Neural progenitor cell (in vitro differentiated cells): ENCODE measurements at regions not wholly inside any gene's neighbourhood (a gene's known extent, or its start where the extent isn't known, plus 50 kb on each side); places are given as distances from the start of the nearest gene placed in this dataset.

Experiments used
- DNase-seq: peaks from one replicate; pipeline ENCODE4 v3.0.0-alpha.2; 2016; ENCODE audit warnings: low spot score
- H2AFZ ChIP-seq: fragments of 200-600 bp; sonication (generic); replicated peaks from 2 replicates; pipeline ENCODE4 v1.6.1; 2016; ENCODE audit warnings: antibody characterized with exemption
- H3F3A ChIP-seq: fragments of 200-600 bp; sonication (generic); 2 replicates; pipeline ENCODE4 v1.6.1; 2016; ENCODE audit warnings: antibody characterized with exemption, low read depth
- H3K27ac ChIP-seq: fragments of 200-600 bp; sonication (generic); 2 replicates; pipeline ENCODE4 v1.5.1; 2016; ENCODE audit warnings: mild to moderate bottlenecking
- H3K27me3 ChIP-seq: fragments of 200-600 bp; sonication (generic); 2 replicates; pipeline ENCODE4 v1.6.1; 2016; ENCODE audit warnings: mild to moderate bottlenecking, moderate library complexity
- H3K36me3 ChIP-seq: fragments of 200-600 bp; sonication (generic); 2 replicates; pipeline ENCODE4 v1.5.1; 2016
- H3K4me1 ChIP-seq: fragments of 200-600 bp; sonication (generic); 2 replicates; pipeline ENCODE4 v1.6.1; 2016; ENCODE audit warnings: mixed run types
- H3K4me2 ChIP-seq: fragments of 200-600 bp; sonication (generic); 2 replicates; pipeline ENCODE4 v1.6.1; 2016
- H3K4me3 ChIP-seq: fragments of 200-600 bp; sonication (generic); 2 replicates; pipeline ENCODE4 v1.5.1; 2016
- H3K79me2 ChIP-seq: fragments of 200-600 bp; sonication (generic); 2 replicates; pipeline ENCODE4 v1.6.1; 2016; ENCODE audit warnings: low read depth
- H3K9ac ChIP-seq: fragments of 200-600 bp; sonication (generic); 2 replicates; pipeline ENCODE4 v1.6.1; 2016
- H3K9me3 ChIP-seq: fragments of 200-600 bp; sonication (generic); 2 replicates; pipeline ENCODE4 v1.5.1; 2016; ENCODE audit warnings: low read depth
- H4K20me1 ChIP-seq: fragments of 200-600 bp; sonication (generic); 2 replicates; pipeline ENCODE4 v1.6.1; 2016; ENCODE audit warnings: low read depth
- H3K27ac Mint-ChIP-seq: 3 replicates; pipeline ENCODE4 v1.8.0; 2021; ENCODE audit warnings: mixed read lengths
- H3K27me3 Mint-ChIP-seq: 2 replicates; pipeline ENCODE4 v1.8.0; 2022; ENCODE audit warnings: low read depth, mild to moderate bottlenecking, inconsistent platforms, moderate library complexity, mixed read lengths; ENCODE audit not compliant: insufficient read depth
- H3K36me3 Mint-ChIP-seq: 3 replicates; pipeline ENCODE4 v1.8.0; 2021; ENCODE audit warnings: mixed read lengths
- H3K4me1 Mint-ChIP-seq: 3 replicates; pipeline ENCODE4 v1.8.0; 2021; ENCODE audit warnings: mixed read lengths
- H3K4me3 Mint-ChIP-seq: 3 replicates; pipeline ENCODE4 v1.8.0; 2021; ENCODE audit warnings: mild to moderate bottlenecking, moderate library complexity, mixed read lengths
- H3K9me3 Mint-ChIP-seq: 3 replicates; pipeline ENCODE4 v1.8.0; 2020; ENCODE audit warnings: mixed read lengths
- CTCF ChIP-seq: fragments of 200-600 bp; sonication (generic); IDR thresholded peaks from 2 replicates; pipeline ENCODE4 v1.5.1; 2017; ENCODE audit warnings: antibody characterized with exemption, mild to moderate bottlenecking
- EZH2 ChIP-seq: fragments of 200-600 bp; sonication (generic); IDR thresholded peaks from 2 replicates; pipeline ENCODE4 v1.6.1; 2017; ENCODE audit warnings: antibody characterized with exemption, mild to moderate bottlenecking, moderate library complexity
- EZH2phosphoT487 ChIP-seq: fragments of 200-600 bp; sonication (generic); IDR thresholded peaks from 2 replicates; pipeline ENCODE4 v1.6.1; 2017; ENCODE audit warnings: antibody characterized with exemption

GRCh38 chr2:52895726-52896340 is 871.8 kb upstream of the CHAC2 start:
- Histone ChIP-seq H3K79me2 (no peaks in the 10 kb centered on the region), H3K27me3 (no peaks in the 10 kb centered on the region), H4K20me1 (no peaks in the 10 kb centered on the region), H3K4me3 (no peak overlapping the region), H3K4me1 (peaks cover 18% of the 10 kb centered on the region), H3K27ac (no peak overlapping the region), H2AFZ (no peak overlapping the region), H3F3A (no peaks in the 10 kb centered on the region), H3K36me3 (no peaks in the 10 kb centered on the region), H3K9me3 (peaks cover 7% of the 10 kb centered on the region), H3K4me2 (no peak overlapping the region), H3K9ac (no peak overlapping the region)
- Mint-ChIP-seq H3K4me1 (no peaks in the 10 kb centered on the region), H3K27ac (no peak overlapping the region), H3K4me3 (no peak overlapping the region), H3K27me3 (no peaks in the 10 kb centered on the region), H3K9me3 (peaks cover 1% of the 10 kb centered on the region), H3K36me3 (no peaks in the 10 kb centered on the region)
- no peak for DNase-seq
- no peak for TF ChIP-seq EZH2
- TF ChIP-seq EZH2phosphoT487, result no peak
- no peak for TF ChIP-seq CTCF

DNA sequence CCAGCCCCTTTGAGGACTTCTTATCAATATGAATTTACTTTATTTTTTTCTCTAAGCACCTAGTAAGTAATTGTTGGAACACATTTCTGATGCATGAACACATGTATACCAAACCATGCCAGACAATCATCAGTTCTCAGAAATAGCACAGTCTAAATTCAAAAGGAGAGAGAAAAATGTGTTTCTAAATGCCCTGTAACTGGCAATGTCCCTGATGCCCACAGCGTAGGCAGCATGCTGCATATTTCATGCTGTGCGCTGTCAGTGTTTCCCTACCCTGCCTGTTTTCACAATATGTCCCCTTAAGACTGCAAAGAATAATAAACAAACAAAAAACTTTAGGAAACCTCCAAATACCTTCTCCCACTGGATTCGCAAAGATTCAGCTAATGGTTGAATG is 881.0 kb upstream of the CHAC2 start:
- no peak overlapping the region for H3K4me3 Mint-ChIP-seq
- no peaks in the 10 kb centered on the region for H3K4me1 Mint-ChIP-seq
- Histone ChIP-seq H3K79me2 (no peaks in the 10 kb centered on the region), H3K27ac (no peak overlapping the region), H4K20me1 (no peaks in the 10 kb centered on the region), H3K4me1 (no peaks in the 10 kb centered on the region), H3K4me3 (no peak overlapping the region), H3K4me2 (no peak overlapping the region), H3K27me3 (no peaks in the 10 kb centered on the region), H3K9ac (no peak overlapping the region), H2AFZ (no peak overlapping the region), H3K9me3 (no peaks in the 10 kb centered on the region), H3K36me3 (no peaks in the 10 kb centered on the region), H3F3A (no peaks in the 10 kb centered on the region)
- DNase-seq, result no peak
- no peaks in the 10 kb centered on the region for H3K9me3 Mint-ChIP-seq
- H3K36me3 Mint-ChIP-seq, result no peaks in the 10 kb centered on the region
- no peak for TF ChIP-seq EZH2phosphoT487
- TF ChIP-seq EZH2, result no peak
- TF ChIP-seq CTCF, result no peak
- H3K27ac Mint-ChIP-seq, result no peak overlapping the region
- H3K27me3 Mint-ChIP-seq, result no peaks in the 10 kb centered on the region

DNA sequence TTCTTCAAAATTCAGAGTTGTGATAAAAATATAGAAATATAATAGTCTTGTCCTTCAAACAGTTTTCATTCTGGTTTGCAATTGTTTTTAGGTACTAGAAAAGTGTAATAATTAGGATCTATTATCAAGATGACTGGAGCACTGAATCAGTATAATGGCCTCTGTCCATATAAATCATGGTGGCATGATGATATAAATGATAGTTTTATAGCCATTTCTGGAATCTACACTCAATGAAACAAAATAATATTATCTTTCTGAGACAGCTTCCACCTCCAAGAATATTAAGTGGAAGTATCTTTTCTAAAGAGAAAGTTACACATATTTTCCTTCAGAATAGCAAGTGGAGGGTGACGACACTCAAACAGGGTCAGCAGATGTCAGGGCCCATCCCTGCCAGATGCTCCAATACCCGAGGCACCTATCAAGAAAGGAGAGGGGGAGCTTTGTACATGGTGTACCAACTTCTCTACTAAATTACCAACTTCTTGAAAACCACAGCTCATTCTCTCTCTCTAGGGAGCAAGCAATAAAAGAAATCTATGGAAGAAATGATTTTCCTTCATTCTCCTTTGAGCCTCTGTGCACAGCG is 882.7 kb upstream of the CHAC2 start:
- Histone ChIP-seq H2AFZ (no peak overlapping the region), H3K27ac (no peak overlapping the region), H3K36me3 (no peaks in the 10 kb centered on the region), H4K20me1 (no peaks in the 10 kb centered on the region), H3K27me3 (no peaks in the 10 kb centered on the region), H3K4me3 (no peak overlapping the region), H3K9ac (no peak overlapping the region), H3K79me2 (no peaks in the 10 kb centered on the region), H3K9me3 (no peaks in the 10 kb centered on the region), H3K4me2 (no peak overlapping the region), H3K4me1 (no peaks in the 10 kb centered on the region), H3F3A (no peaks in the 10 kb centered on the region)
- H3K4me1 Mint-ChIP-seq, result no peaks in the 10 kb centered on the region
- TF ChIP-seq CTCF (no peak), EZH2 (no peak), EZH2phosphoT487 (no peak)
- no peaks in the 10 kb centered on the region for H3K27me3 Mint-ChIP-seq
- no peak overlapping the region for H3K27ac Mint-ChIP-seq
- H3K4me3 Mint-ChIP-seq, result no peak overlapping the region
- no peaks in the 10 kb centered on the region for H3K36me3 Mint-ChIP-seq
- H3K9me3 Mint-ChIP-seq, result no peaks in the 10 kb centered on the region
- no peak for DNase-seq
